Skeletal muscle satellite cell (primary cell): ENCODE measurements at regions not wholly inside any gene's neighbourhood (a gene's known extent, or its start where the extent isn't known, plus 50 kb on each side); places are given as distances from the start of the nearest gene placed in this dataset. TPM values are rescaled to one million over a fixed set of nuclear protein-coding genes. Genes with fewer than 3 reads are reported as not detected.

Source experiments
- small RNA-seq: library from RNA; depleted of rRNA; stranded (forward); fragments of <200 nt; gene quantifications from one replicate; pipeline ENCODE3, GENCODE V24; 2012

Small RNAs in the stretch of these regions (small RNA-seq; reads per million reads assigned to genes)
- not detected for gene RF00561
